Keratinocyte (primary cell): ENCODE measurements at regions not wholly inside any gene's neighbourhood (a gene's known extent, or its start where the extent isn't known, plus 50 kb on each side); places are given as distances from the start of the nearest gene placed in this dataset.

Experiments used
- DNase-seq: peaks from one replicate; pipeline ENCODE4 v3.0.0-alpha.2; 2011; ENCODE audit warnings: low read depth, missing footprints, low spot score
- FAIRE-seq: peaks from 2 replicates; lab custom pipeline; 2011; peaks lifted over from hg19 to GRCh38; lab: Jason Lieb, UNC
- H2AFZ ChIP-seq: 2 replicates; pipeline ENCODE4 v1.6.0; 2012; ENCODE audit warnings: low read length, control low read depth, inconsistent platforms; ENCODE audit not compliant: control insufficient read depth
- H3K27ac ChIP-seq: 2 replicates; pipeline ENCODE4 v1.5.1; 2011; ENCODE audit warnings: low read length; ENCODE audit not compliant: control insufficient read depth, insufficient read depth
- H3K27me3 ChIP-seq: 3 replicates; pipeline ENCODE4 v1.6.0; 2011; ENCODE audit warnings: low read length; ENCODE audit not compliant: control insufficient read depth, insufficient read depth; ENCODE audit errors: extremely low read depth
- H3K36me3 ChIP-seq, 2 experiments: 2 replicates in 1 of 2; 3 replicates in 1 of 2; pipeline ENCODE4 v1.5.1; 2011; ENCODE audit warnings: low read length in 2 of 2, mild to moderate bottlenecking in 1 of 2; ENCODE audit not compliant: control insufficient read depth in 2 of 2, insufficient read depth in 2 of 2; ENCODE audit errors: extremely low read depth in 1 of 2
- H3K4me1 ChIP-seq: 3 replicates; pipeline ENCODE4 v1.5.1; 2011; ENCODE audit warnings: low read length; ENCODE audit not compliant: control insufficient read depth, insufficient read depth; ENCODE audit errors: extremely low read depth
- H3K4me2 ChIP-seq: 3 replicates; pipeline ENCODE4 v1.6.0; 2011; ENCODE audit warnings: low read depth, low read length; ENCODE audit not compliant: control insufficient read depth, insufficient read depth; ENCODE audit errors: extremely low read depth
- H3K4me3 ChIP-seq, 3 experiments: fragments of 200-600 bp in 1 of 3; sonication (generic) in 1 of 3; 2 replicates in 2 of 3; 3 replicates in 1 of 3; pipeline ENCODE4 v1.5.1; 2011 to 2016; ENCODE audit warnings: low read length in 3 of 3, mild to moderate bottlenecking in 3 of 3, control low read depth in 2 of 3, inconsistent platforms in 1 of 3, low read depth in 1 of 3, mixed read lengths in 1 of 3, mixed run types in 1 of 3, moderate library complexity in 1 of 3; ENCODE audit not compliant: control insufficient read depth in 2 of 3, insufficient read depth in 2 of 3; ENCODE audit errors: extremely low read depth in 1 of 3
- H3K79me2 ChIP-seq: 2 replicates; pipeline ENCODE4 v1.6.0; 2012; ENCODE audit warnings: low read length; ENCODE audit not compliant: control insufficient read depth, insufficient read depth
- H3K9ac ChIP-seq: 3 replicates; pipeline ENCODE4 v1.6.0; 2011; ENCODE audit warnings: low read length; ENCODE audit not compliant: control insufficient read depth, insufficient read depth; ENCODE audit errors: extremely low read depth
- H3K9me1 ChIP-seq: 3 replicates; pipeline ENCODE4 v1.6.0; 2011; ENCODE audit warnings: low read length; ENCODE audit not compliant: control insufficient read depth, insufficient read depth; ENCODE audit errors: extremely low read depth
- H3K9me3 ChIP-seq: 2 replicates; pipeline ENCODE4 v1.5.1; 2012; ENCODE audit warnings: low read depth, low read length; ENCODE audit not compliant: control insufficient read depth
- H4K20me1 ChIP-seq: 3 replicates; pipeline ENCODE4 v1.6.0; 2011; ENCODE audit warnings: low read length; ENCODE audit not compliant: control insufficient read depth, insufficient read depth; ENCODE audit errors: extremely low read depth
- EZH2 ChIP-seq: IDR thresholded peaks from one replicate; pipeline ENCODE4 v1.6.1; 2012; ENCODE audit warnings: inconsistent platforms, mild to moderate bottlenecking, low read length, moderate library complexity
- dilution Hi-C: fragments of 300-500 bp; cut with MboI; formaldehyde crosslinking; loops from one replicate; pipeline ENCODE4 v1.7.0; 2020; ENCODE audit warnings: low sequenced_read_pairs; ENCODE audit not compliant: extremely low pct_ligation_motif_present
- TF ChIP-seq, protein P1 (sequence below), 3 experiments: IDR thresholded peaks in 1 of 3; conservative IDR thresholded peaks in 1 of 3; optimal IDR thresholded peaks in 1 of 3; 2 replicates in 2 of 3; 3 replicates in 1 of 3; pipeline versions ENCODE3 to v1.5.1; 2011; ENCODE audit warnings: low read length in 3 of 3, mild to moderate bottlenecking in 3 of 3, moderate library complexity in 2 of 3, control low read depth in 1 of 3, inconsistent platforms in 1 of 3; ENCODE audit not compliant: insufficient read depth in 2 of 3; ENCODE audit errors: extremely low read depth in 1 of 3

DNA sequence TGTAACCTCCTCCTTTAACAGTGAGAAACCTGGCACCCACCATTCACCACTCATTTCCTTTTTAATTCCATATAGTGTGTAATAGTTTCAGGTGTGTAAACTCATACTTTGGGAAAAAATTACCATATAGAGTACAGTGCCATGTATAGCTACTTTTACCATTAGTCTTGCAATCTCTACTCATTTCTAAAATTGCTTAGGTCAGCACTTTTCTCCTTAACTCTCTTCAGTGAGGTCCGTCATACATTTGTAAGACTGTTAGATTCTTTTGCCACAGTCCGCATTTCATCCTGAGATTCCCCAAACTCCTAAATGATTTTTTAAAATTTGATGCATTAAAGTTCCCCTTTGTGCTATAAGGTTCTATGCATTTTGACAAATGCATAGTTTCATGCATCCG is 238.3 kb upstream of the ATP10A start:
- Histone ChIP-seq H3K36me3 (no peaks in the 10 kb centered on the region), H3K4me2 (no peak overlapping the region), H3K9me3 (peaks cover under 1% of the 10 kb centered on the region), H2AFZ (no peak overlapping the region), H3K9ac (no peak overlapping the region), H3K4me1 (no peaks in the 10 kb centered on the region), H3K27me3 (no peaks in the 10 kb centered on the region), H3K9me1 (no peaks in the 10 kb centered on the region), H3K79me2 (no peaks in the 10 kb centered on the region), H3K4me3 (no peak overlapping the region), H3K27ac (no peak overlapping the region), H4K20me1 (no peaks in the 10 kb centered on the region)
- FAIRE-seq = no peak
- dilution Hi-C loops = no loop called here
- no peak for TF ChIP-seq EZH2
- TF ChIP-seq, protein P1, sequence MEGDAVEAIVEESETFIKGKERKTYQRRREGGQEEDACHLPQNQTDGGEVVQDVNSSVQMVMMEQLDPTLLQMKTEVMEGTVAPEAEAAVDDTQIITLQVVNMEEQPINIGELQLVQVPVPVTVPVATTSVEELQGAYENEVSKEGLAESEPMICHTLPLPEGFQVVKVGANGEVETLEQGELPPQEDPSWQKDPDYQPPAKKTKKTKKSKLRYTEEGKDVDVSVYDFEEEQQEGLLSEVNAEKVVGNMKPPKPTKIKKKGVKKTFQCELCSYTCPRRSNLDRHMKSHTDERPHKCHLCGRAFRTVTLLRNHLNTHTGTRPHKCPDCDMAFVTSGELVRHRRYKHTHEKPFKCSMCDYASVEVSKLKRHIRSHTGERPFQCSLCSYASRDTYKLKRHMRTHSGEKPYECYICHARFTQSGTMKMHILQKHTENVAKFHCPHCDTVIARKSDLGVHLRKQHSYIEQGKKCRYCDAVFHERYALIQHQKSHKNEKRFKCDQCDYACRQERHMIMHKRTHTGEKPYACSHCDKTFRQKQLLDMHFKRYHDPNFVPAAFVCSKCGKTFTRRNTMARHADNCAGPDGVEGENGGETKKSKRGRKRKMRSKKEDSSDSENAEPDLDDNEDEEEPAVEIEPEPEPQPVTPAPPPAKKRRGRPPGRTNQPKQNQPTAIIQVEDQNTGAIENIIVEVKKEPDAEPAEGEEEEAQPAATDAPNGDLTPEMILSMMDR (optimal IDR thresholded peaks at IDR 0.05 in 1 of 3, IDR thresholded peaks at IDR 0.05 in 1 of 3, conservative IDR thresholded peaks at IDR 0.05 in 1 of 3; ENCODE audit: extremely low read depth in 1 of 3, insufficient read depth in 2 of 3, low read length in 3 of 3) = no peak
- no peak for DNase-seq

DNA sequence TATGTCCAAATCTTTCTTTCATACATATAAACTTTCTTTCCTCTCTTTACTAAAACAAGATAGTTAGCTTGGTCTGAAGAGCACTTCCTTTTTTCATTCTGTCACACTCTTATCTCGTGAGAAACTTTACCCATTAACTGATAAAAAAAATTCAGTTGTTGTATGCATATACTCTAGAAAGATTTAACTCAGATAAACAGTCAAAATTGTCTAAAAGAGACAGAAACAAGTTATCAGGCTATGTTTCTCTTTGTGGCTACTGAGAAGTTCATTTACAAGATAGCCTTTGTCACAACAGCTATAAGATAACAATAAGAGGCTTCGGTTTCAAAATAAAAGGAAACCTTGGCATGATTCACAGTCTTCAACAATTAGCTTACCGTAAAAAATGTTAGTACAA is 235.7 kb upstream of the ATP10A start:
- DNase-seq (no peak), FAIRE-seq (no peak)
- H3K27me3 ChIP-seq = no peaks in the 10 kb centered on the region
- dilution Hi-C loops = no loop called here
- no peaks in the 10 kb centered on the region for H3K4me1 ChIP-seq
- H3K36me3 ChIP-seq = no peaks in the 10 kb centered on the region
- H2AFZ ChIP-seq = no peak overlapping the region
- H3K4me3 ChIP-seq = no peak overlapping the region
- H3K9ac ChIP-seq = no peak overlapping the region
- no peaks in the 10 kb centered on the region for H3K9me1 ChIP-seq
- no peak overlapping the region for H3K27ac ChIP-seq
- no peaks in the 10 kb centered on the region for H4K20me1 ChIP-seq
- TF ChIP-seq, protein P1 (optimal IDR thresholded peaks at IDR 0.05 in 1 of 3, IDR thresholded peaks at IDR 0.05 in 1 of 3, conservative IDR thresholded peaks at IDR 0.05 in 1 of 3; ENCODE audit: extremely low read depth in 1 of 3, insufficient read depth in 2 of 3, low read length in 3 of 3) = no peak
- TF ChIP-seq EZH2 = no peak
- no peaks in the 10 kb centered on the region for H3K79me2 ChIP-seq
- H3K4me2 ChIP-seq = no peak overlapping the region
- no peaks in the 10 kb centered on the region for H3K9me3 ChIP-seq
